ENCODE measurements at regions not wholly inside any gene's neighbourhood (a gene's known extent, or its start where the extent isn't known, plus 50 kb on each side); places are given as distances from the start of the nearest gene placed in this dataset.
"Not testable (repeated sequence)": the region's sequence is repeated elsewhere in the genome, so short reads cannot be mapped to it uniquely, and the experiment has no call there.

DNA sequence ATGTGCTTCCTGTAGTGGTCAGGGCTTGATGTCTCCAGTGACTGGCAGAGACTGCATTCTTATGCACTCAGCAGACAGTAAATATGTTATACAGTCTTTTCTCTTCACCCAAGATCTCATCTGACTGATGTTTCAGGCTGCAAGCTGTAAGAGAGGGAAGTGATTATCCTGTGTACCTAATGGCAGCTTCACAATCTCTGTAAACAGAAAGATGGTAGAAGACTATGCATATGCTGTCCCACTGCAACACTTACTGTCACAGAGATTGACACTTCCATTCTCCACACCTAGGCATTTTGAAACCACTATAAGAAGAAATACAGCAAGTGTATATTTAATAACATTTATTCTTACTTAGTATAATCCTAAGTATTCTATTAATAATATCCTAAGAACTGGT lies 97.6 kb upstream of the ANXA1 start:
- DNase-seq (ENCODE audit: low read depth), result no peak

DNA sequence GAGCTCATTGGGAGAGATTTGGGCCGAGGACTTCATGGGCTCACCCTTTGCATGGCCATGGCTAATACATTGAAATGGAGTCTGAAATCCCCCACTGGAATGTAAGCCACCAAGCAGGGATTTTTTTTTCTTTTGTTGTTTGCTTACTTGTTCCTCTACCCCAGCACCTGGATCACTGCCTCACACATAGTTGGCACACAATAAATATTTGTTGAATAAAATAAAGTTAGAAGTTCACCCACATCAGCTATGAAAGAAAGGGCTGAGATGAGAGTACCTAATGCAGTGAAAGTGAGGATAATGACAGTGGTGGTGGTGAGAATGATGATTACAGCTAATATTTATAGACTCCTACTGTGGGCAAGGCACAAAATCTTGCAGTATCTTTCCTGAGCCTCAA lies 98.1 kb upstream of the ANXA1 start:
- no peak for DNase-seq (ENCODE audit: low read depth)

DNA sequence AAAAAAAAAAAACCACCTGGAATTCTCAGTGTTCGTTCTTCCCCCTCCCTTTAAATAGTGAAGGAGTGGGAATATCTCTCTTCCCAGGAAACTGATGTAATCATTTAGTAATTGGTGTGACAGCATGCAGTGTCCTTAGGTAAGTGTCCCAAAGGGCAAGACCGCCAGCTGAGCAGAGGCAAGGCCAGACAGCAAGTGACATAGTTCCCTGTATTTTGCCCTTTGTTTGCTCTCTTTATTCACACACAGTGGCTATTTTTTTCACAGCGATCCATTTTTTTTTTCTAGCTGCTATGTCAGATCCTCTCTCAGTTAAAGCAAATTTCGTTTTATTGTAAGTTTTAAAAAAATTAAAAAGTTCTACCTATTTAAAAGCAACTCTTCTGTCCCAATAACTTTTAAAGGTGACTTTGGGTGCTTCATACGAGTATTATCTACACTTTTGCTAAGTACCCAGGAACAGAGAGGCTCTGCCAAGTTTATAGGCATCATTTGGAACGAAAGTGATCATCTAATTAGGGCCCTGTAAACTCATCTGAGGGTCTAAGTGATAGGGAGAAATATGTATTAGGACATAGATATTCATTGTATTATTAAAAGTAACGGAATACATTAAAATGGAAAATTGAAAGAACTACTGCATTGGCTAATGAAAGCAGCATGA lies 98.2 kb upstream of the ALDH1A1 start:
- no peak for DNase-seq (ENCODE audit: low read depth)

- DNase-seq (ENCODE audit: low read depth), result peak; percentile 48
These were observed 97.4 kb upstream of the ALDH1A1 start for GRCh38 chr9:73050065-73050816.

DNA sequence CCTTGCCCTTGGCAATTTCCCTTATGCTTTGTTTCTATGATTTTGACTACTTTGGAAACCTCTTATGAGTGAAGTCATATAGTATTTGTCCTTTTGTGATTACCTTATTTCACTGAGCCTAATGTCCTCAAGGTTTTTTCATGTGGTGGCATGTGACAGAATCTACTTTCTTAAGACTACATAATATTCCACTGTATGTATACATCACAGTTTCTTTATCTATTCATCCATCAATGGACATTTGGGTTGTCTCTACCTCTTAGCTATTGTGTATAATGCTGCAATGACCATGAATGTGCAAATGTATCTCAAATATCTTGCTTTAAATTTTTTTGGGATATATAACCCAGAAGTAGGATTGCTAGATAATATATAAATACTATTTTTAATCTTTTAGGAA lies 96.4 kb upstream of the ALDH1A1 start:
- DNase-seq (ENCODE audit: low read depth), result no peak

DNA sequence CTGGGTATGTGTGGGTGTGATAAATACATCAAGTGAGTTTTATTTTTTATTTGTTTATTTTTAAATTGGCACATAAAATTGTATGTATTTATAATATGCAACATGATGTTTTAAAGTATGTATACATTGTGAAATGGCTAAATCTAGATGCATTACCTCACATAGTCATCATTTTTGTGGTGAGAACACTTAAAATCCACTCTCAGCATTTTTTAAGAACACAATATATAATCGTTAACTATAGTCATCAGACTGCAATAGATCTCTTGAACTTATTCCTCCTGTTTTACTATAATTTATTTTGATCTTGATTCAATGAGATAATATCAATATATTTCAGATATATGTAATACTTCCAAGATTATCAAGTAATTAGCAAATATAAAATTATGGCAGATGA lies 93.9 kb upstream of the ALDH1A1 start:
- no peak for DNase-seq (ENCODE audit: low read depth)

GRCh38 chr9:73044776-73045175 lies 91.9 kb upstream of the ALDH1A1 start:
- DNase-seq (ENCODE audit: low read depth), result not testable (repeated sequence)

- DNase-seq (ENCODE audit: low read depth), result no peak
These were observed 89.3 kb upstream of the ALDH1A1 start for GRCh38 chr9:73042155-73042554.

- DNase-seq (ENCODE audit: low read depth), result peak; percentile 22
These were observed 86.7 kb upstream of the ALDH1A1 start for GRCh38 chr9:73039271-73040263.

GRCh38 chr9:73038613-73039012 lies 85.8 kb upstream of the ALDH1A1 start:
- DNase-seq (ENCODE audit: low read depth), result no peak

DNA sequence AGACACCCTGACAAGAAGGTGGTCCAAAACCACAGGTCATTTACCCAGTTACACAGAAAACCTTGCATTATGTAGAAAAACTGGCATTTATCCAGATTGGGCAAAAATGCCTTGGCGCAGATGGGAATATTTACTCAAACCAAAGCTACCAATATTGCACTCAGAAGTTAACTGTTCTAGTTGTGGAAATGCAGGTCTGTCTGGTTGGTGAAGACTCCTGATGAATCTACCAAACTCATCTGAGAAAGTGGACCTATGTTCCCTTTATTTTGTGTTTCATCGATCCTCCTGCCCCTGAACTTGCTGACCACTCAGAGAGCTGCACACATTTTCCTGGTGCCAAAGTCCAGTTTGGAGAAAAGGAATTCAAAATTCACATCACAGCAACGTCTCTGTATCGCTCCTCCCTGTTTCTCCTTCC lies 85.2 kb upstream of the ALDH1A1 start:
- DNase-seq (ENCODE audit: low read depth), result no peak

DNA sequence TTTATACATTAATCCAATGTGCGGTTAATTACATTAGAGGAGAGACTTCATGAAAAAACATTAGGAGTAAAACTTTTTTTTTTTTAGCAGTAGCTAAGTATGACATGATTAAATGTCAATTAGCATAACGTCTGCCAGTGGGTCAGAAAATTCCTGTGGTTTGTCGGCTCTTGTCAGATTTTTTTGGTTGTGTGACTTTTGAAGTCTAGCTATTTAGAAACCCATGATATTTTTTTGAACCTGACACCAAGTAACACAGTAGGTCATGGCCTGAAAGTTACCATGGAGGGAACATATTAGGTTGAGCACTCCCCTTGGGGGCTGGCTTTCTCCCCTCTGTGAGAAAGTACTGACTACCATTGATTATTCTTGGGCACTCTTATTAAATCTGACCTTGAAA lies 84.8 kb upstream of the ALDH1A1 start:
- no peak for DNase-seq (ENCODE audit: low read depth)

DNA sequence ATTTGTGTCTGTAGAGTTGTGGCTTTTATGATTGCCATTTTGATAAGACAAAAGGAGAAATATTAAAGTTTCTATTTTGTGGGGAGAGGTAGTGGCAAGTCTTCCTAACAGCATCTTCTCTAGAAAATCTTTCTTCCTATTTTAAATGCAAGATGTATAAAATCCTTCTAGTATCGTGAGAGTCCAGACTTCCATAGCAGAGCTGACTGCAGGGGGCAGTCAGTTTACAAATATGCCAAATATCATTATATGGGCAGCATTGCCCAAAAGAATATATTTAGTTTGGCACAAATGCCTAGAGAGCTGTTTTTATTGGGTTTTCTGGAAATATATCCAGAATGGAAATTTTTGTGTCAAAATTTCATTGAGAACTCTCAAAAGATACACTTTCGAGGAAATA lies 82.1 kb upstream of the ALDH1A1 start:
- no peak for DNase-seq (ENCODE audit: low read depth)

DNA sequence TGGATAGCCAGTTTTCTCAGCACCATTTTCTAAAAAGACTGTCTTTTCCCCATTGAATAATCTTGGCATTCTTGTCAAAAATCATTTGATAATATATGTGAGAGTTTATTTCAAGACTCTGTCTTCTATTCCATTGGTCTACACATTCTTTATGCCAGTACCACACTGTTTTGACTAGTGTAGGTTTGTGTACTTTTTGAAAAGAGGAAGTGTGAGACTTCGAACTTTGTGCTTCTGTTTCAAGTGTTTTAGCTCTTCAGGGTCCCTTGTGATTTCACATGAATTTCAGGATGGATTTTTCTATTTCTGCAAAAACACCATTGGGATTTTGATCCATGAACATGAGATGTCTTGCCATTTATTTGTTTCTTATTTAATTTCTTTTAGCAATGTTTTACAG lies 78.5 kb upstream of the ALDH1A1 start:
- no peak for DNase-seq (ENCODE audit: low read depth)

GRCh38 chr9:73030370-73031030 lies 77.6 kb upstream of the ALDH1A1 start:
- DNase-seq (ENCODE audit: low read depth), result no peak

DNA sequence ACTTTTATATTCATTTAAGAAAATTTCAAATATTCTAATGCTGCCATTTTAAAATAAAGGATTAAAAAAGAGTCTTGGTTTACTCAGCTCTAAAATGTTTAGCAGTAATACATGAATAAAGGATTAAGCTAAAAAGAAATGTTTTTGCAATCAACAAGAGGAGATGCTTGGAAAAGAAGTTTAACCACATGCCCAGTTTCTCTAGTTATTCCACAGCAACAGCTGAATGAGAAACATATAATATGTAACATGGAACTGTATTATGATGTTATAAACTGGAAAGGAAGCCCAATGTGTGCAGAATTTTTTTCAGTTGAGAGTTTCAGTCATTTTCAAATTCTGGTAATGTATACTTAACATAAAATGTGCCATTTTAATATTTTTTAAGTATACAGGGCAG lies 76.5 kb upstream of the ALDH1A1 start:
- no peak for DNase-seq (ENCODE audit: low read depth)

DNA sequence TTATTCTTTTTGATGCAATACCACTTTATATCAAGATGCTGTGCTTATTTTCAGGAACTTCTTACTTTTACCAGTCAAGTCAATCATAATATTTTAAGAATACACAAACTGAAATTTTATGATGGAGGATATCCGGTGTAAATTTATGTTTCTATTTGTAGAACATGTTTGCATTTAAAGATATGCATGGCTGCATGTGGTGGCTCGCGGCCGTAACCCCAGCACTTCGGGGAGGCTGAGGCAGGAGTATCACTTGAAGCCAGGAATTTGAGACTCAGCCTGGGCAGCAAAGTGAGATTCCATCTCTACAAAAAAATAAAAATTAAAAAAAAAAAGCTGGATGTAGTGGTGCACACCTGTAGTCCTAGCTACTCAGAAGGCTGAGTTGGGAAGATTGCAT lies 73.5 kb upstream of the ALDH1A1 start:
- no peak for DNase-seq (ENCODE audit: low read depth)

GRCh38 chr9:73024601-73025034 lies 71.8 kb upstream of the ALDH1A1 start:
- no peak for DNase-seq (ENCODE audit: low read depth)

GRCh38 chr9:73023025-73023541 lies 70.2 kb upstream of the ALDH1A1 start:
- peak; percentile 34 for DNase-seq (ENCODE audit: low read depth)

DNA sequence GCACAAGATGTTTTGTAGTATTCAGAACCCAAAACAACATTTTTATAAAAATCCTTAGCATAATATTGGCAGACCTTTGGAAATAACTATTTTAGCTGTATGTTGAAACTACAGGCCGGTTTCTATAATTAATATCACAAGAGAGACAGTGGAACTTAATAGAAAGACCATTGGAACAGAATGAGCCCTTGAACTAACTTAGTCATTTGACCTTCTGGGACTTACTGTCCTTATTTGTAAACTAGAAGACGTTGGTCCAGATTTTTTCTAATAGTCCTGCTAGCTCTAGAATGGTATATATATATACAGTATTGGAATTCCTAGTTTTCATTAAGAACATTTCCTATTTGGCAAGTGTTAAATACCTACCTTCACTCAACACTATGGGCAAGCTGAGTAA lies 69.5 kb upstream of the ALDH1A1 start:
- no peak for DNase-seq (ENCODE audit: low read depth)

GRCh38 chr9:73020877-73021276 lies 68.0 kb upstream of the ALDH1A1 start:
- no peak for DNase-seq (ENCODE audit: low read depth)

DNA sequence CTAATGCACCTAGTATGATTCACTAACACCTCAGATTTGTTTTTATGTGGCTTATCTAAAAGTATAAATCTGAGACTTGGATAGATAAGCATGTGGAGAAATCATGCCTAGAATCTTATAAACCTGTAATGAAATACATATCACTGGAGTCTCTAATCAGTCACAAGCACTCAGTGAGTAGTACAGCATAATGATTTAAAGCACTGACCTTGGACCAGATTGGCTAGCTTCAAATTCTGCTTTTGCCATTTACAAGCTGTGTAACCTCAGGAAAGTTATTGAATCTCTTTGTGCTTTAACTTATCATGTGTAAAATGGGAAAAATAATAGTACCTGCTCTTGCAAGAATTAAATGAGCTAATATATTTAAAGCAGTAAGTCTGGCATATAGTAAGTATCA lies 61.2 kb upstream of the ALDH1A1 start:
- DNase-seq (ENCODE audit: low read depth), result no peak

Measured in GM04504 (cell line).